ENCODE measurements at regions not wholly inside any gene's neighbourhood (a gene's known extent, or its start where the extent isn't known, plus 50 kb on each side); places are given as distances from the start of the nearest gene placed in this dataset.

DNA sequence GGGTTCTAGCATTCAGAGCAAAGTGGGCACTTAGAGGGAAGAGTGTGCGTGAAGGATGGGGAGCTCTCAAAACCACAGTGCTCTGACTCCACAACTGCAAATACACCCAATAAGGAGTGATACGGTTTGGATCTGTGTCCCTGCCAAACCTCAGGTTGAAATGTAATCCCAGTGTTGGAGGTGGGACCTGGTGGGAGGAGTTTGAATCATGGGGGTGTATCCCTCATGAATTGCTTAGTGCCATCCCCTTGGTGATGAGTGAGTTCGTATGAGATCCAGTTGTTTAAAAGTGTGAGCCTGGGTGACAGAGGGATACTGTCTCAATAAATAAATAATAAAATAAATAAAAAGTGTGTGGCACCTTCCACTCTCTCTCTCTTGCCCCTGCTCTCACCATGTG lies 50.3 kb upstream of the CCDC85A start:
- no peak for DNase-seq
- Mint-ChIP-seq H3K36me3 (ENCODE audit: unreplicated experiment) (no peaks in the 10 kb centered on the region), H3K4me1 (ENCODE audit: low read depth, unreplicated experiment) (peaks cover 23% of the 10 kb centered on the region), H3K9me3 (ENCODE audit: unreplicated experiment) (peaks cover 7% of the 10 kb centered on the region), H3K27ac (ENCODE audit: unreplicated experiment) (no peak overlapping the region), H3K4me3 (ENCODE audit: unreplicated experiment) (peak overlapping the region; percentile 70), H3K27me3 (ENCODE audit: unreplicated experiment) (no peaks in the 10 kb centered on the region)
- TF ChIP-seq, protein P1, sequence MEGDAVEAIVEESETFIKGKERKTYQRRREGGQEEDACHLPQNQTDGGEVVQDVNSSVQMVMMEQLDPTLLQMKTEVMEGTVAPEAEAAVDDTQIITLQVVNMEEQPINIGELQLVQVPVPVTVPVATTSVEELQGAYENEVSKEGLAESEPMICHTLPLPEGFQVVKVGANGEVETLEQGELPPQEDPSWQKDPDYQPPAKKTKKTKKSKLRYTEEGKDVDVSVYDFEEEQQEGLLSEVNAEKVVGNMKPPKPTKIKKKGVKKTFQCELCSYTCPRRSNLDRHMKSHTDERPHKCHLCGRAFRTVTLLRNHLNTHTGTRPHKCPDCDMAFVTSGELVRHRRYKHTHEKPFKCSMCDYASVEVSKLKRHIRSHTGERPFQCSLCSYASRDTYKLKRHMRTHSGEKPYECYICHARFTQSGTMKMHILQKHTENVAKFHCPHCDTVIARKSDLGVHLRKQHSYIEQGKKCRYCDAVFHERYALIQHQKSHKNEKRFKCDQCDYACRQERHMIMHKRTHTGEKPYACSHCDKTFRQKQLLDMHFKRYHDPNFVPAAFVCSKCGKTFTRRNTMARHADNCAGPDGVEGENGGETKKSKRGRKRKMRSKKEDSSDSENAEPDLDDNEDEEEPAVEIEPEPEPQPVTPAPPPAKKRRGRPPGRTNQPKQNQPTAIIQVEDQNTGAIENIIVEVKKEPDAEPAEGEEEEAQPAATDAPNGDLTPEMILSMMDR (IDR thresholded peaks at IDR 0.05; ENCODE audit: partially characterized antibody, unreplicated experiment) = no peak

DNA sequence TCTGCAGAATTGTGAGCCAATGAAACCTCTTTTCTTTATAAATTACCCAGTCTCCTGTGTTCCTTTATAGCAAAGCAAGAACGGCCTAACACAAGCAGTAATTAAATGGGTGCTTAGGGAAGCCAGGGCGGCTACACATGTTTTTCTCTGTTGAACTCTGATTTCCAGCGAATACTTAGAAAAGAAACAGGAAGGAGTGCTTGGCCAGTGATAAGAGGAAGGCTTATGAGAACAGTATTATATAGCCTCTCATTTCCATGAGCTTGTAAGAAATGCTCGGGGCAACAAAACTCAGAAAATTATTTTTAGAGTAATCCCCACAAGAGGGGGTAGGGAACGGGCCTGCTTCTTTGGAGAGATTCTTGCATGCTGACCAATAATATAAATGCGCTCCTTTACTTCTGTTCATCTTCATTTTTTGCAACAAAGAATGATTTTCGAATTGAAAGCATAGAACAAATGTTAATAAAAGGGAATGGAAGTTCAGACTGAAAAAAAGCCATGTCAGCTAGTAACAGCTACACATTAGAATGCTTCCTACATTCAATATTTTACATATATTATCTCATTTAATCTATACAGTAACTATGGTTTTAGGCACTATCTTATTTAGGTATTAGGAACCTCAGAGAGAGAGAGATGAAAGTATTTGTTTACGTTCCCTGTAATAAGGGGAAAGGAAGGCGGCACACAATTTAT lies 49.7 kb upstream of the CCDC85A start:
- Mint-ChIP-seq H3K9me3 (ENCODE audit: unreplicated experiment) (peaks cover 4% of the 10 kb centered on the region), H3K4me3 (ENCODE audit: unreplicated experiment) (no peak overlapping the region), H3K27me3 (ENCODE audit: unreplicated experiment) (no peaks in the 10 kb centered on the region), H3K4me1 (ENCODE audit: low read depth, unreplicated experiment) (peaks cover 21% of the 10 kb centered on the region), H3K36me3 (ENCODE audit: unreplicated experiment) (no peaks in the 10 kb centered on the region), H3K27ac (ENCODE audit: unreplicated experiment) (peak overlapping the region; percentile 30)
- TF ChIP-seq, protein P1 (IDR thresholded peaks at IDR 0.05; ENCODE audit: partially characterized antibody, unreplicated experiment) = no peak
- DNase-seq = no peak

Small RNA genes in the stretch of these regions (microRNA-seq; reads per million reads assigned to microRNA genes)
- gene MIR216A (ENCODE audit: unreplicated experiment) = 1,422 reads per million, percentile 91 among the genes with 10 or more reads in this experiment
- 540 reads per million, percentile 86 among the genes with 10 or more reads in this experiment for gene MIR216B (ENCODE audit: unreplicated experiment)
- gene MIR217 (ENCODE audit: unreplicated experiment) = 1,312 reads per million, percentile 90 among the genes with 10 or more reads in this experiment

Measured in glutamatergic neuron (in vitro differentiated cells).